ENCODE measurements at regions not wholly inside any gene's neighbourhood (a gene's known extent, or its start where the extent isn't known, plus 50 kb on each side); places are given as distances from the start of the nearest gene placed in this dataset.

DNA sequence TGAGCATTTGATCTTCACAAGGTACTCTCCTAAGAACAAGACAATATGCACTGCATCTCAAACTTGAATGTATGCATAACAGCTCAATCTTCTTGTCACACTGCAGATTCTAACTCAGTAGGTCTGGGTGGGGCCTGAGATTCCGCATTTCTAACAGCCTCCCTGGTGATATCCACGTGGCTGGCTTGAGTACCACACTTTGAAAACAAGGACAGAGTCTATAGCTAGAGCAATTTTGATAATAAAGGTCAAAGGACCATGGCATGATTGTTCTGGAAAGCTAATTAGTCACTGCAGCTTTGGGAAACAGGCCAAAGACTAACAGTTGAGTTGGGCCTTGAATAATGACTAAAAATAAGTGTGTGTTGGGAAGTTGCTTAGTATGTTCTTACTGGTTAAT is 213.3 kb downstream of the GBA3 start:
- TF ChIP-seq POLR2A (IDR thresholded peaks at IDR 0.05; ENCODE audit: low read length): no peak
- TF ChIP-seq GATA1 (IDR thresholded peaks at IDR 0.05; ENCODE audit: low read depth, low read length): no peak

All from erythroblast (primary cell).